OCI-LY3 (cell line): ENCODE measurements at regions not wholly inside any gene's neighbourhood (a gene's known extent, or its start where the extent isn't known, plus 50 kb on each side); places are given as distances from the start of the nearest gene placed in this dataset.

ENCODE experiments used
- EZH2phosphoT487 ChIP-seq: fragments of 200-600 bp; shearing (Covaris generic); IDR thresholded peaks from 2 replicates; pipeline ENCODE4 v1.6.1; 2018; ENCODE audit warnings: antibody characterized with exemption, mixed run types, low read depth
- TF ChIP-seq, protein P1 (sequence below): fragments of 200-600, 300-600 bp; sonication (generic); IDR thresholded peaks from 2 replicates; pipeline ENCODE4 v1.5.1; 2014; ENCODE audit warnings: antibody characterized with exemption, low read length, low read depth

DNA sequence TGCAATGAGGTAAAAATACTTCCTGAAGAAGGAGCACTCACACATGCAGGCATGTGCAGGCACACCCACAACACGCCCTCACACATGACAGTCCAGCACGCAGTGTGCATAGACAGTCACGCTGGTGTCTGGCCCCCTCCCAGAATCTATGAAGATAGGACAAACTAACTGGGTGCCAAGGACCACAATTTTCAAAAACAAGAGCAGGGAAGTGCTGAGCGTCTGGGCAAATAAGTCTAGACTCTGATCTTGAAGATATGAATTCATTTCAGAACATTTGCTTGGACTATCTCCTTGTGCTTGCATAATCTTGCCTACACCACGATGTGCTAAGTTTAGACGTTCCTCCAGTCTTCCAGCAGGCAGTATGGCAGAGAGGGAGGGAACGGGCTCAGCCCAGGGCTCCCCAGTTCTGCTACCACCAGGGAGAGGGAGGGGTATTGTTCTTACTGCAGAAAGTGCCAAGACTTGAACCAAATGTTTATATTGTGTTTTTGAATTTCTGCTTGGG lies 276.5 kb upstream of the KLF6 start:
- TF ChIP-seq, protein P1, sequence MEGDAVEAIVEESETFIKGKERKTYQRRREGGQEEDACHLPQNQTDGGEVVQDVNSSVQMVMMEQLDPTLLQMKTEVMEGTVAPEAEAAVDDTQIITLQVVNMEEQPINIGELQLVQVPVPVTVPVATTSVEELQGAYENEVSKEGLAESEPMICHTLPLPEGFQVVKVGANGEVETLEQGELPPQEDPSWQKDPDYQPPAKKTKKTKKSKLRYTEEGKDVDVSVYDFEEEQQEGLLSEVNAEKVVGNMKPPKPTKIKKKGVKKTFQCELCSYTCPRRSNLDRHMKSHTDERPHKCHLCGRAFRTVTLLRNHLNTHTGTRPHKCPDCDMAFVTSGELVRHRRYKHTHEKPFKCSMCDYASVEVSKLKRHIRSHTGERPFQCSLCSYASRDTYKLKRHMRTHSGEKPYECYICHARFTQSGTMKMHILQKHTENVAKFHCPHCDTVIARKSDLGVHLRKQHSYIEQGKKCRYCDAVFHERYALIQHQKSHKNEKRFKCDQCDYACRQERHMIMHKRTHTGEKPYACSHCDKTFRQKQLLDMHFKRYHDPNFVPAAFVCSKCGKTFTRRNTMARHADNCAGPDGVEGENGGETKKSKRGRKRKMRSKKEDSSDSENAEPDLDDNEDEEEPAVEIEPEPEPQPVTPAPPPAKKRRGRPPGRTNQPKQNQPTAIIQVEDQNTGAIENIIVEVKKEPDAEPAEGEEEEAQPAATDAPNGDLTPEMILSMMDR = no peak
- no peak for TF ChIP-seq EZH2phosphoT487
